Stomach (tissue), 8 donors: ENCODE measurements at regions not wholly inside any gene's neighbourhood (a gene's known extent, or its start where the extent isn't known, plus 50 kb on each side); places are given as distances from the start of the nearest gene placed in this dataset.

Experiments
- DNase-seq, 2 donors: peaks; one replicate each; pipeline versions ENCODE4 v3.0.0 to v3.0.0-alpha.2; 2013 to 2019
- H3K27ac ChIP-seq, 5 donors: fragments of 200-600 bp in 4 of 5; sonication (generic) in 4 of 5; one replicate each; pipeline ENCODE4 v1.5.1; 2013 to 2019; ENCODE audit warnings: mild to moderate bottlenecking in 1 of 5, moderate library complexity in 1 of 5
- H3K27me3 ChIP-seq, 3 donors: fragments of 200-600 bp; sonication (generic); one replicate each; pipeline ENCODE4 v1.5.1; 2017 to 2019; ENCODE audit warnings: mixed run types in 1 of 3
- H3K36me3 ChIP-seq, 4 donors: fragments of 200-600 bp; sonication (generic); 1 replicate in 3 of 4; 2 replicates in 1 of 4; pipeline ENCODE4 v1.5.1; 2016 to 2019
- H3K4me1 ChIP-seq, 4 donors: fragments of 200-600 bp; sonication (generic); one replicate each; pipeline ENCODE4 v1.5.1; 2016 to 2019
- H3K4me3 ChIP-seq, 4 donors: fragments of 200-600 bp; sonication (generic) in 3 of 4; one replicate each; pipeline ENCODE4 v1.5.1; 2016 to 2019; ENCODE audit warnings: mild to moderate bottlenecking in 1 of 4
- H3K9me3 ChIP-seq, 4 donors: fragments of 200-600 bp; sonication (generic); one replicate each; pipeline ENCODE4 v1.5.1; 2016 to 2019
- CTCF ChIP-seq, 7 experiments: fragments of 450-650 bp in 4 of 7; fragments of 200-600 bp in 3 of 7; sonication (generic) in 3 of 7; IDR thresholded peaks; one replicate each; pipeline ENCODE4 v1.5.1; 2016 to 2019; ENCODE audit warnings: antibody characterized with exemption in 7 of 7, control low read depth in 2 of 7, mild to moderate bottlenecking in 1 of 7
- EP300 ChIP-seq: sonication (generic); formaldehyde crosslinking; IDR thresholded peaks from one replicate; pipeline ENCODE4 v1.6.1; 2017; ENCODE audit warnings: antibody characterized with exemption
- POLR2A ChIP-seq, 4 donors: fragments of 450-650 bp; IDR thresholded peaks; one replicate each; pipeline ENCODE4 v1.6.1; 2016; ENCODE audit warnings: antibody characterized with exemption in 4 of 4, control low read depth in 2 of 4, mild to moderate bottlenecking in 1 of 4, moderate library complexity in 1 of 4
- POLR2AphosphoS5 ChIP-seq, 3 donors: sonication (generic); formaldehyde crosslinking; IDR thresholded peaks; one replicate each; pipeline ENCODE4 v1.6.1; 2016; ENCODE audit warnings: antibody characterized with exemption in 3 of 3
- WGBS, 5 donors: extraction: QIAGEN DNeasy Blood & Tissue Kit in 3 of 5; methylation state at CpG; one replicate each; pipeline versions ENCODE4 v1.1.5 to v1.1.7; 2013 to 2018; 5-methylcytosine and 5-hydroxymethylcytosine counted together
- intact Hi-C: fragments of 100-400 bp; cut with DNase I; formaldehyde crosslinking; loops from one replicate; pipeline ENCODE4 v1.15.1; 2023; ENCODE audit warnings: low total_unique reads
- donor health status: healthy with polysubstance abuse.
- donor health status: Bipolar disorder and iron deficiency.
- donor health status: healthy.

- intact Hi-C loops, result no loop called here
- Histone ChIP-seq H3K27me3 (no peaks in the 10 kb centered on the region), H3K36me3 (no peaks in the 10 kb centered on the region), H3K4me1 (no peaks in the 10 kb centered on the region), H3K27ac (no peak overlapping the region), H3K4me3 (no peak overlapping the region), H3K9me3 (no peaks in the 10 kb centered on the region)
- WGBS, 5 donors, result 78 to 90% (median 82%) methylated on average over 2 of the region's 2 CpGs
- TF ChIP-seq POLR2A (IDR thresholded peaks at IDR 0.05) (no peak), POLR2AphosphoS5 (IDR thresholded peaks at IDR 0.05) (no peak), EP300 (no peak), CTCF (IDR thresholded peaks at IDR 0.05) (no peak)
- no peak for DNase-seq
Observed at GRCh38 chr3:153967260-153967659, 153.9 kb upstream of the ARHGEF26 start.

GRCh38 chr3:153970047-153970446, 151.1 kb upstream of the ARHGEF26 start:
- H3K27ac ChIP-seq, result no peak overlapping the region
- no peak for DNase-seq
- H3K4me3 ChIP-seq, result no peak overlapping the region
- TF ChIP-seq EP300, result no peak
- no peak for TF ChIP-seq POLR2A (IDR thresholded peaks at IDR 0.05)
- TF ChIP-seq CTCF (IDR thresholded peaks at IDR 0.05), result no peak
- no peak for TF ChIP-seq POLR2AphosphoS5 (IDR thresholded peaks at IDR 0.05)
- intact Hi-C loops, result no loop called here
- peaks cover 0 to 4% (median 0%) of the 10 kb centered on the region in 4 donors for H3K4me1 ChIP-seq
- H3K27me3 ChIP-seq, result no peaks in the 10 kb centered on the region
- H3K9me3 ChIP-seq, result no peaks in the 10 kb centered on the region
- H3K36me3 ChIP-seq, result no peaks in the 10 kb centered on the region

GRCh38 chr3:153970741-153971347, 150.3 kb upstream of the ARHGEF26 start:
- no peaks in the 10 kb centered on the region for H3K36me3 ChIP-seq
- DNase-seq, result peak in 1 of 2 donors; percentile 59
- H3K4me3 ChIP-seq, result no peak overlapping the region
- no peak overlapping the region for H3K27ac ChIP-seq
- WGBS, 5 donors, result 0 to 2% (median 0%) methylated on average over 1 of the region's 1 CpG
- no peaks in the 10 kb centered on the region for H3K27me3 ChIP-seq
- peak in 3 of 7 experiments; percentile 17 to 23 (median 18) for TF ChIP-seq CTCF (IDR thresholded peaks at IDR 0.05)
- no peak for TF ChIP-seq POLR2A (IDR thresholded peaks at IDR 0.05)
- TF ChIP-seq EP300, result no peak
- no peak for TF ChIP-seq POLR2AphosphoS5 (IDR thresholded peaks at IDR 0.05)
- intact Hi-C loops, result no loop called here
- H3K9me3 ChIP-seq, result no peaks in the 10 kb centered on the region
- H3K4me1 ChIP-seq, result peaks cover 0 to 4% (median 0%) of the 10 kb centered on the region in 4 donors

GRCh38 chr3:153972862-153973261, 148.3 kb upstream of the ARHGEF26 start:
- whole genome bisulfite sequencing, 5 donors, result 56 to 78% (median 58%) methylated on average over 1 of the region's 1 CpG
- DNase-seq, result no peak

More at GRCh38 chr3:153972862-153973261, 148.3 kb upstream of the ARHGEF26 start:
- intact Hi-C loops, result no loop called here
- TF ChIP-seq EP300 (no peak), CTCF (IDR thresholded peaks at IDR 0.05) (no peak), POLR2AphosphoS5 (IDR thresholded peaks at IDR 0.05) (no peak), POLR2A (IDR thresholded peaks at IDR 0.05) (no peak)
- peaks cover 0 to 4% (median 0%) of the 10 kb centered on the region in 4 donors for H3K4me1 ChIP-seq
- no peaks in the 10 kb centered on the region for H3K27me3 ChIP-seq
- no peaks in the 10 kb centered on the region for H3K9me3 ChIP-seq
- H3K36me3 ChIP-seq, result no peaks in the 10 kb centered on the region
- no peak overlapping the region for H3K27ac ChIP-seq
- no peak overlapping the region for H3K4me3 ChIP-seq
